GM12878 (cell line): ENCODE measurements at regions not wholly inside any gene's neighbourhood (a gene's known extent, or its start where the extent isn't known, plus 50 kb on each side); places are given as distances from the start of the nearest gene placed in this dataset.

ENCODE experiments used
- CTCF ChIP-seq, 3 experiments: IDR thresholded peaks in 2 of 3; conservative IDR thresholded peaks in 1 of 3; 2 replicates each; pipeline ENCODE4 v1.5.1; 2011; ENCODE audit warnings: low read depth in 3 of 3, low read length in 3 of 3, mild to moderate bottlenecking in 3 of 3, control low read depth in 2 of 3, moderate library complexity in 2 of 3, inconsistent platforms in 1 of 3, mixed read lengths in 1 of 3; ENCODE audit not compliant: control insufficient read depth in 2 of 3, insufficient read depth in 1 of 3; ENCODE audit errors: extremely low read depth in 1 of 3
- ELK1 ChIP-seq: IDR thresholded peaks from 2 replicates; pipeline ENCODE4 v1.6.1; 2012; ENCODE audit warnings: low read depth, low read length, improper control_type of control experiment
- RAD21 ChIP-seq: IDR thresholded peaks from 2 replicates; pipeline ENCODE4 v1.6.1; 2011; ENCODE audit warnings: mild to moderate bottlenecking, low read depth, low read length, moderate library complexity; ENCODE audit not compliant: insufficient read depth
- USF2 ChIP-seq: IDR thresholded peaks from 2 replicates; pipeline ENCODE4 v1.6.1; 2011; ENCODE audit warnings: low read depth, low read length, improper control_type of control experiment, borderline replicate concordance

GRCh38 chr20:17834804-17835203, 133.8 kb downstream of the SNX5 start:
- TF ChIP-seq USF2 (no peak), ELK1 (no peak), CTCF (IDR thresholded peaks at IDR 0.05 in 2 of 3, conservative IDR thresholded peaks at IDR 0.05 in 1 of 3; ENCODE audit: control insufficient read depth in 2 of 3, extremely low read depth in 1 of 3, insufficient read depth in 1 of 3, low read depth in 3 of 3, low read length in 3 of 3) (no peak), RAD21 (no peak)
